Sciatic nerve (tissue), 2 donors: ENCODE measurements at regions not wholly inside any gene's neighbourhood (a gene's known extent, or its start where the extent isn't known, plus 50 kb on each side); places are given as distances from the start of the nearest gene placed in this dataset.
"Not testable (repeated sequence)": the region's sequence is repeated elsewhere in the genome, so short reads cannot be mapped to it uniquely, and the experiment has no call there.

ENCODE experiments used
- ATAC-seq: fragments of 200-7000 bp; cut with Tn5 transposase; one replicate; pipeline ENCODE4 v1.9.1; 2020; ENCODE audit warnings: mild to moderate bottlenecking, moderate library complexity
- DNase-seq: peaks from one replicate; pipeline ENCODE4 v3.0.0-alpha.2; 2020; ENCODE audit warnings: low spot score
- intact Hi-C: fragments of 100-400 bp; cut with DNase I; formaldehyde crosslinking; loops from one replicate; pipeline ENCODE4 v1.14.2; 2022
- donor health status: DM: no; HTN: no; CAD: no.
- donor health status: DM: no; HTN: no; CAD: no.

DNA sequence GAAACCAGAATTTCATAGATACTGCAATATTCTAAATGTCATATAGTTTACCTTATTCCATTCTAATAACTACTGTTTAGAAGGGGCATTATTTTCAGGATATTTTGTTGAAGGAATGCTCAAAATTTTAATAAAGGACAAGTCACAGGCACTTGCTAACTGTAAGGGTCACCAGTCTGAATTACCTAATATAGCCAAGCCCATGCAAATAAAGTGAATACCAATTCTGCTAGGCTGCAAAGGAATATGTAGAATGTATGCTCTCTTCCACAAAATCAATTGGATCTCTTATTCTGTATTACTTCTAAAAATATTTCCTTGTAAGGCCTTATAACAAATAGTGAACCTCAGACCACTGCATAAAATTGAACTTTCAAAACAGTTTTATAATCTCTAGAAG is 52.3 kb upstream of the FAT4 start:
- intact Hi-C loops: no loop called here
- DNase-seq (no peak), ATAC-seq (no peak)

GRCh38 chr4:125262079-125262478 is 52.7 kb upstream of the FAT4 start:
- DNase-seq (no peak), ATAC-seq (no peak)
- intact Hi-C loops: no loop called here

GRCh38 chr4:125254106-125254505 is 60.6 kb upstream of the FAT4 start:
- ATAC-seq: no peak
- DNase-seq: no peak
- intact Hi-C loops: no loop called here

DNA sequence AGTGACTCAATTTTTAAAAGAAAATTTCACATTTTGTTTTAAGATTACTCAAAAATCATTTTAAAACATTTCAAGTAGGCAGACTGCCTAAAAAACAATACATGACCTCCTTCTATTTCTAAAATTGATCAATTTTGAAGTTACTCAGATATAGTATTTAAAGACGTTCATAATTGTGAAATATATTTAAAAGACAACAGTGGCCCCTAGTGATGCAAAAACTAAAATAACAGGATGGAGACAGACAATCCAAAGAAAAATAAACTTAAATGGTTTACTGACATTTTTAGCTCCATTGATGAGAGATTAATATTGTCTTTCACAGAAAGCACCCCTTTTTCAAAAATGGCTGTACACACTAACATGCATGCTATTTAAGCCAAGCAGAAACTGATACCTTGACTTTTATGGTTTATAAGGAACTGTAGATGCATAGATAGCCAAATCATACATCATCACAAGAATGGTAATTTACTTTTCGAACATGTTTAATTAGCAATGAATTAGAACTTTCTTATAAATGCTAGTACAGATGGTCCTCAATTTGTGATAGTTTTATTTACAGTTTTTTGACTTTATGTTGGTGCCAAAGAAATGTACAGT is 69.8 kb upstream of the FAT4 start:
- intact Hi-C loops: loop anchor here (5.0 kb wide), 1 partner anchor 918 kb away; no protein-coding TSS in a partner anchor
- no peak for DNase-seq
- ATAC-seq: no peak

DNA sequence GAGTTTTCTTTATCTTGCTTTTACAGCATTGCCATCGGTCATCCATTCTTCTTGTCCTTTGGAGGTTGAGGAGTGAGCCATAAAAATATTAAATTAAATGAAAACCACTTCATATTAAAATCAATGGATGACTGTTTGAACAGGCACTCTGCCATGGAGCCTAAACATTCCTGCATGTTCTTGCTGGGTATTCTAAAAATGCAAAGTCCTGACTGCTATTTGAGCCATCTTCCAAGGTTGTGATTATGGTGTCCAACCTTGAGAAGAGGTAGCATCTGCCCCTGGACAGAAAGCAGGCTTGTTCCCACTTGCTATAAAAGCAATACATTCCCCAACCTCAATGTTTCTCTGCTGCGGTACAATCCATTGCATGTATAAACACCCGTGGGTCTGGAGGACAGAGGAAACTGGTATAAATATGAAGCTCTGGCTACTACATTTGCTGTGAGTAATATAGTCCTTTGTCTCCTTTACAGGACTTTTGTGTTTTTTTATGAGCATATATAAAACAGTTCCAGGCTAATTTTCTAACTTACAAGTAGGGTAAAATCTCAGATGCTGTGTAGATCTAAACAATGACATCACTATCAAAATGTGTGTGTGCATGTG is 70.9 kb upstream of the FAT4 start:
- no peak for DNase-seq
- no peak for ATAC-seq
- intact Hi-C loops: loop anchor here (5.0 kb wide), 1 partner anchor 917 kb away; no protein-coding TSS in a partner anchor

GRCh38 chr4:125235971-125236370 is 78.8 kb upstream of the FAT4 start:
- ATAC-seq: no peak
- intact Hi-C loops: no loop called here
- DNase-seq: no peak

GRCh38 chr4:125231661-125232060 is 83.1 kb upstream of the FAT4 start:
- no peak for ATAC-seq
- intact Hi-C loops: no loop called here

DNA sequence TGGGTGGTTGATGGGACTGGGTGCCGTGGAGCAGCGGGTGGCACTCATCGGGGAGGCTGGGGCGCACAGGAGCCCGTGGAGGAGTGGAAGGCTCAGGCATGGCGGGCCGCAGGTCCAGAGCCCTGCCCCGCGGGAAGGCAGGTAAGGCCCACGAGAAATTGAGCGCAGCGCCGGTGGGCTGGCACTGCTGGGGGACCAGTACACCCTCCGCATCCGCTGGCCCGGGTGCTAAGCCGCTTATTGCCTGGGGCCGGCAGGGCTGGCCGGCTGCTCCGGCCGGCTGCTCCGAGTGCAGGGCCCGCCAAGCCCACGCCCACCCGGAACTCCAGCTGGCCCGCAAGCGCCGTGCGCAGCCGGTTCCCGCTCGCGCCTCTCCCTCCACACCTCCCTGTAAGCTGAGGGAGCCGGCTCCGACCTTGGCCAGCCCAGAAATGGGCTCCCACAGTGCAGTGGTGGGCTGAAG is 85.1 kb upstream of the FAT4 start:
- intact Hi-C loops: no loop called here
- DNase-seq (no peak), ATAC-seq (no peak)

More at GRCh38 chr4:125231661-125232060, 83.1 kb upstream of the FAT4 start:
- DNase-seq: no peak

DNA sequence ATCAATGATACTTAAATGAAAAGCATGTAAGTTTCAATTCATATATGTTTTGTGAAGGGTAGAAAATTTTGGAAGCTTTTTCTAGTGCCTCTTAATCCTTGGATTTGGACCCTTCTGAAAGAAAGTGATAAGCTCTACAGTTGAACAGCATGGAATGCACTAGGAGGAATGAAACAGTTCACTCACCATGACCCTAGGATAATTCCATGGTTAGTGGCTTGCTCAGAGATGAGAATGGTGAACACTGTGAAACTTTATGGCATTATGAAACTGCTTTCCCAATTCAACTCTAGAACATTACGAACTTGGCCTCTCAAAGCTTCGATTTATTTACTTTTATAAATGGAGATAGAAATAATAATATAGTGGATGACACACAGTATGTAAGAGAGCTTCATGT is 88.9 kb upstream of the FAT4 start:
- DNase-seq: no peak
- intact Hi-C loops: no loop called here
- ATAC-seq: no peak

DNA sequence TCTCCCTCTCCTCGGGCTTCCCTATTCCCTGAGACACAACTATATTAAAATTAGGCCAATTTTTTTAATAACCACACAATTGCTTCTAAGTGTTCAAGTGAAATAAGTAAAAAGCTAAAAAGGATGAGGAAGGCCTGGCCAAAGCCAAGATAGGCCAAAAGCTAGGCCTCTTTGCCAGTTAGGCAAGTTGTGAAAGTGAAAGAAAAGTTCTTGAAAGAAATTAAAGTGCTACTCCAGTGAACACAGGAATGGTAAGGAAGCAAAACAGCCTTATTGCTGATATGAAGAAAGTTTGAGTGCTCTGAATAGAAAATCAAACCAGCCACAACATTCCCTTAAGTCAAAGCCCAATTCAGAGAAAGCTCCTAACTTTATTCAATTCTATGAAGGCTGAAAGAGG is 114.2 kb upstream of the FAT4 start:
- no peak for ATAC-seq
- intact Hi-C loops: no loop called here

GRCh38 chr4:125198916-125199315 is 115.8 kb upstream of the FAT4 start:
- intact Hi-C loops: no loop called here
- DNase-seq (no peak), ATAC-seq (no peak)

More for the DNA sequence above, 114.2 kb upstream of the FAT4 start:
- DNase-seq: no peak

DNA sequence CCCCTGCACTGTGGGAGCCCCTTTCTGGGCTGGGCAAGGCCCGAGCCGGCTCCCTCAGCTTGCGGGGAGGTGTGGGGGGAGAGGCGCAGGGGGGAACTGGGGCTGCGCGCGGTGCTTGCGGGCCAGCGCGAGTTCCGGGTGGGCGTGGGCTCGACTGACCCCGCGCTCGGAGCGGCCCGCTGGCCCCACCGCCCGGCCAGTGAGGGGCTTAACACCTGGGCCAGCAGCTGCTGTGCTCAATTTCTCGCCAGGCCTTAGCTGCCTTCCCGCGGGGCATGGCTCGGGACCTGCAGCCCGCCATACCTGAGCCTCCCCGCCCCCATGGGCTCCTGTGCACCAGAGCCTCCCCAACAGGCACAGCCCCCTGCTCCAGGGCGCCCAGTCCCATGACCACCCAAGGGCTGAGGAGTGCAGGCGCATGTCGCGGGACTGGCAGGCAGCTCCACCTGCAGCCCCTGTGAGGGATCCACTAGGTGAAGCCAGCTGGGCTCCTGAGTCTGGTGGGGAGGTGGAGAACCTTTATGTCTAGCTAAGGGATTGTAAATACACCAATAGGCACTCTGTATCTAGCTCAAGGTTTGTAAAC is 122.8 kb upstream of the FAT4 start:
- intact Hi-C loops, DNase-seq, ATAC-seq: not testable (repeated sequence)

DNA sequence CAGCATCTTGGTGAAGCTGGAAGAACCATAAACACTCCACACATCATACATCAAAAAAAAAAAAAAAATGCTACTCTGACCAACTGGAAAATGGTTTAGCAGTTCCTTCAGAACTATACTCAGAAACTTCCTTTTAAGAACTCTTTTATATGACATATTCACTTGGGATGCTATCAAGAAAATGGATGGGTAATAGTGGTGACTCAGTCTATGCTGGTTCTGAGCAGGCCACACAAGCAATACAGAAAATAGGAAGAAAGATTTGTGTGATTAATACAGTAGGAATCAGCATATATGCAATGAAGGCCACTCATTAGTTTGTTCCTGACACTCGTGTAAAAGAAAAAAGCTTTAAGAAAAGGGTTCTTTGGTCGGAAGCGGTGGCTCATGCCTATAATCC is 123.5 kb upstream of the FAT4 start:
- DNase-seq (no peak), ATAC-seq (no peak)
- intact Hi-C loops: no loop called here

GRCh38 chr4:125187226-125188176 is 127.3 kb upstream of the FAT4 start:
- intact Hi-C loops: no loop called here
- peak; percentile 26 for ATAC-seq

GRCh38 chr4:125184116-125184515 is 130.6 kb upstream of the FAT4 start:
- ATAC-seq (no peak), DNase-seq (no peak)
- intact Hi-C loops: no loop called here

More at GRCh38 chr4:125187226-125188176, 127.3 kb upstream of the FAT4 start:
- no peak for DNase-seq

- ATAC-seq (no peak), DNase-seq (no peak)
- intact Hi-C loops: no loop called here
Measured at GRCh38 chr4:125181804-125182203, 133.0 kb upstream of the FAT4 start.

- ATAC-seq (no peak), DNase-seq (no peak)
- intact Hi-C loops: no loop called here
Measured at GRCh38 chr4:125179727-125180126, 135.0 kb upstream of the FAT4 start.

DNA sequence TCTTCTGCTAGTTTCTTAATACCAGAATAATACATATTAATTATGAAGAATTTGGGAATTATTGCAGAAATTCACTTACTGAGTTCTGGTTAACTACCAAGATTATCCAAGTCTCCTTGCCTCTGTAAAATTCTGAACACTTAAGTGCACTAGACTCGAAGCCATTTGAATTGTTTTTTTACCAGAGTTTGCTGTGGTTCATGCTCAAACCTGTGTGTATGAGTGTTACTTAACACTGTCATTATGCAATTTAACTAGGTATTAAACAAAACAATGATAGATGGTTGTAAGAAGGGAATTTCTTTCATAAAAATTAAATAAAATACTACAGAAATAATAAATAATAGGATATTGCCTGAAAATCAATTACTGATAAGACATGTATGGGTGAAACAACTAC is 145.6 kb upstream of the FAT4 start:
- ATAC-seq: no peak
- intact Hi-C loops: no loop called here
- no peak for DNase-seq

GRCh38 chr4:125168531-125168930 is 146.2 kb upstream of the FAT4 start:
- no peak for DNase-seq
- no peak for ATAC-seq
- intact Hi-C loops: no loop called here
